ENCODE measurements at regions not wholly inside any gene's neighbourhood (a gene's known extent, or its start where the extent isn't known, plus 50 kb on each side); places are given as distances from the start of the nearest gene placed in this dataset.

DNA sequence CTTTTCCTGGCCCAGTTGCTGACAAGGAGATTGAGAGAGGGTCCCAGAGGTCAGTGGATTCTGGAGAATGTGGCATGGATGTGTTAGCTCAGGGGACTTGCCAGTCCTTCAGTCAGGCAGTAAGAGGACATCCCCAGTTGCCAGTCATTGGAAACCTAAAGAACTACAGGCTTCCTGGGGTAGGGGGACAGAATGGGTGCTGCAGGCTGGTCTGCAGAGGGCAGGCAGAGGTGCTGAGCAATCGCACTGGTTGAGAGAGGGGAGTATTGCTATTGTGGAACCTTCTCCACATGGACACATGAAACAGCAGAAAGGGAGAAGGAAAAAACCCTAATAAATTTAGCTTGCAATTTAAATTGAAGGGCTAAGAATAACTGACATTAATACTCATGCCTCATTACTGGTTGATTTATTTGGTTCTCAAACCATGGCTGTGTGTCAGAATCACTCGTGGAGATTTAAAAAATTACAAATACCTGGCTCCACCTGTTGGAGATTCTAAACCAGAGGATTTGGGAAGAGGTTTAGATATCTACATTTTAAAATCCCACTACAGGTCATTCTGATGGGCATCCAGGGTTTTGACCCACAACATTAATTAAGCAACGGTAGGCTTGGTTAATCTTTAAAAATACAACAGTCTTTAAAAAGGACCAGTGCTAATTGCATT is 71.2 kb upstream of the SLC38A2 start:
- Histone ChIP-seq H3K79me2 (ENCODE audit: control insufficient read depth, insufficient read depth, low read length) (no peaks in the 10 kb centered on the region), H3K9me1 (replicated peaks; ENCODE audit: control insufficient read depth, extremely low read depth, insufficient read depth, low read length) (no peaks in the 10 kb centered on the region), H3K4me2 (ENCODE audit: insufficient read depth, low read length) (no peak overlapping the region), H3K4me3 (replicated peaks in 1 of 3; ENCODE audit: insufficient read depth in 1 of 3, low read depth in 1 of 3, low read length in 3 of 3) (no peak overlapping the region), H3K9ac (replicated peaks; ENCODE audit: extremely low read depth, insufficient read depth, low read length) (no peak overlapping the region), H3K27ac (ENCODE audit: insufficient read depth, low read depth, low read length) (peak overlapping the region; percentile 99), H3K27me3 (ENCODE audit: control insufficient read depth in 2 of 2, insufficient read depth in 2 of 2, low read length in 2 of 2) (no peaks in the 10 kb centered on the region), H3K9me3 (replicated peaks; ENCODE audit: control insufficient read depth, insufficient read depth, low read length) (no peaks in the 10 kb centered on the region), H3K4me1 (ENCODE audit: control insufficient read depth, extremely low read depth, insufficient read depth, low read length) (peaks cover 75% of the 10 kb centered on the region), H4K20me1 (replicated peaks; ENCODE audit: control insufficient read depth, extremely low read depth, insufficient read depth, low read length) (no peaks in the 10 kb centered on the region), H2AFZ (ENCODE audit: low read depth, low read length) (no peak overlapping the region), H3K36me3 (ENCODE audit: control insufficient read depth in 2 of 2, extremely low read depth in 1 of 2, insufficient read depth in 2 of 2, low read length in 2 of 2) (no peaks in the 10 kb centered on the region)
- DNase-seq (ENCODE audit: low read depth, low spot score), result no peak
- ChIA-PET CTCF (interaction anchor here (0.9 to 3.3 kb wide), 3 partner anchors 8 to 218 kb away, joined by 3 to 16 read pairs (median 7); no protein-coding TSS in a partner anchor), POLR2A (no interaction called here)
- intact Hi-C loops (cut with micrococcal nuclease) (no loop called here), dilution Hi-C loops (cut with MboI; ENCODE audit: extremely low pct_ligation_motif_present, low sequenced_read_pairs) (no loop called here)
- FAIRE-seq, result no peak
- TF ChIP-seq POLR2AphosphoS5 (IDR thresholded peaks at IDR 0.05; ENCODE audit: insufficient read depth, low read depth, low read length) (no peak), MYC (IDR thresholded peaks at IDR 0.05; ENCODE audit: low read depth, low read length) (no peak), EZH2 (IDR thresholded peaks at IDR 0.05; ENCODE audit: borderline replicate concordance, low read depth, low read length, severe bottlenecking) (no peak), JUN (IDR thresholded peaks at IDR 0.05; ENCODE audit: borderline replicate concordance, insufficient read depth, insufficient read length, low read depth) (no peak), GATA2 (IDR thresholded peaks at IDR 0.05; ENCODE audit: insufficient read depth, insufficient read length, low read depth, low read length) (no peak), FOS (IDR thresholded peaks at IDR 0.05; ENCODE audit: borderline replicate concordance, insufficient read depth, low read length) (no peak), POLR2A (IDR thresholded peaks at IDR 0.05; ENCODE audit: low read depth, low read length) (no peak)
- TF ChIP-seq, protein P1, sequence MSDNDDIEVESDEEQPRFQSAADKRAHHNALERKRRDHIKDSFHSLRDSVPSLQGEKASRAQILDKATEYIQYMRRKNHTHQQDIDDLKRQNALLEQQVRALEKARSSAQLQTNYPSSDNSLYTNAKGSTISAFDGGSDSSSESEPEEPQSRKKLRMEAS (IDR thresholded peaks at IDR 0.05; ENCODE audit: insufficient read depth, insufficient read length), result no peak
- TF ChIP-seq, protein P2, sequence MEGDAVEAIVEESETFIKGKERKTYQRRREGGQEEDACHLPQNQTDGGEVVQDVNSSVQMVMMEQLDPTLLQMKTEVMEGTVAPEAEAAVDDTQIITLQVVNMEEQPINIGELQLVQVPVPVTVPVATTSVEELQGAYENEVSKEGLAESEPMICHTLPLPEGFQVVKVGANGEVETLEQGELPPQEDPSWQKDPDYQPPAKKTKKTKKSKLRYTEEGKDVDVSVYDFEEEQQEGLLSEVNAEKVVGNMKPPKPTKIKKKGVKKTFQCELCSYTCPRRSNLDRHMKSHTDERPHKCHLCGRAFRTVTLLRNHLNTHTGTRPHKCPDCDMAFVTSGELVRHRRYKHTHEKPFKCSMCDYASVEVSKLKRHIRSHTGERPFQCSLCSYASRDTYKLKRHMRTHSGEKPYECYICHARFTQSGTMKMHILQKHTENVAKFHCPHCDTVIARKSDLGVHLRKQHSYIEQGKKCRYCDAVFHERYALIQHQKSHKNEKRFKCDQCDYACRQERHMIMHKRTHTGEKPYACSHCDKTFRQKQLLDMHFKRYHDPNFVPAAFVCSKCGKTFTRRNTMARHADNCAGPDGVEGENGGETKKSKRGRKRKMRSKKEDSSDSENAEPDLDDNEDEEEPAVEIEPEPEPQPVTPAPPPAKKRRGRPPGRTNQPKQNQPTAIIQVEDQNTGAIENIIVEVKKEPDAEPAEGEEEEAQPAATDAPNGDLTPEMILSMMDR (IDR thresholded peaks at IDR 0.05; ENCODE audit: extremely low read depth in 1 of 2, insufficient read depth in 1 of 2, low read depth in 1 of 2, low read length in 2 of 2), result no peak
- BruUV-seq (replicated peaks), result no TSS peak

Data from endothelial cell of umbilical vein (primary cell).